Thoracic aorta (tissue), 2 donors: ENCODE measurements at regions not wholly inside any gene's neighbourhood (a gene's known extent, or its start where the extent isn't known, plus 50 kb on each side); places are given as distances from the start of the nearest gene placed in this dataset.

ENCODE experiments used
- ATAC-seq: fragments of 150-250 bp; one replicate; pipeline ENCODE4 v1.8.0; 2017; ENCODE audit warnings: low read depth; ENCODE audit not compliant: insufficient number of reproducible peaks, low FRiP score
- DNase-seq: peaks from one replicate; pipeline ENCODE4 v3.0.0-alpha.2; 2020; ENCODE audit warnings: low spot score
- H3K27ac ChIP-seq, 2 donors: fragments of 200-600 bp; sonication (generic); 1 replicate in 1 of 2; 2 replicates in 1 of 2; pipeline ENCODE4 v1.5.1; 2016; ENCODE audit warnings: mild to moderate bottlenecking in 2 of 2, moderate library complexity in 2 of 2
- H3K27me3 ChIP-seq: fragments of 200-600 bp; sonication (generic); replicated peaks from 2 replicates; pipeline ENCODE4 v1.6.0; 2016; ENCODE audit warnings: mild to moderate bottlenecking; ENCODE audit not compliant: insufficient read depth
- H3K36me3 ChIP-seq: fragments of 200-600 bp; sonication (generic); one replicate; pipeline ENCODE4 v1.5.1; 2016
- H3K4me1 ChIP-seq, 2 donors: fragments of 200-600 bp; sonication (generic); 1 replicate in 1 of 2; 2 replicates in 1 of 2; pipeline versions ENCODE4 v1.5.1 to v1.6.0; 2016; ENCODE audit warnings: low read depth in 2 of 2, mild to moderate bottlenecking in 1 of 2; ENCODE audit not compliant: control insufficient read depth in 1 of 2
- H3K4me3 ChIP-seq: fragments of 200-600 bp; sonication (generic); 2 replicates; pipeline ENCODE4 v1.5.1; 2016; ENCODE audit warnings: mild to moderate bottlenecking
- H3K9me3 ChIP-seq: fragments of 200-600 bp; sonication (generic); 2 replicates; pipeline ENCODE4 v1.5.1; 2016
- TF ChIP-seq, protein P1 (sequence below): fragments of 200-600 bp; sonication (generic); IDR thresholded peaks from one replicate; pipeline ENCODE4 v1.5.1; 2019; ENCODE audit warnings: antibody characterized with exemption

DNA sequence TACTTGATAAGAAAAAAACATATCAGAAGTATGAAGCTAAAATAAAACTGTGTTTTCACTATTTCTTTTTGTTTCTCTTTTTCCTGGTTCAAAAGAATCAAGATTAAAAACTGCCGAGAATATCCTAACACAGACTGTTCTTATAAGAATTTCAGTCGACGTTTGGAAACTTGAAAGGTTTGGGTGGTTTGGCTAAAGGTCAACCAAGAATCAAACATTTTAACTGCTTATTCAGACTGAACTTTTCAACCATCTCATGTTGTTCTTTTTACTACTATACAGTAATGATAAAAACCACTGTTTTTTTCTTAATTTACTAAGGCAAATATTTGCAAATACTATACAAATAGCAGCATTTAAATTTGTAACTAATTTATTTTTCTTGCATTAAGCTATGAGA is 308.5 kb upstream of the TFPI start:
- Histone ChIP-seq H3K9me3 (no peaks in the 10 kb centered on the region), H3K4me1 (peaks cover 9 to 10% of the 10 kb centered on the region in 2 donors), H3K27ac (peak overlapping the region; percentile 16 to 36), H3K36me3 (no peaks in the 10 kb centered on the region), H3K4me3 (peak overlapping the region; percentile 32), H3K27me3 (no peaks in the 10 kb centered on the region)
- TF ChIP-seq, protein P1, sequence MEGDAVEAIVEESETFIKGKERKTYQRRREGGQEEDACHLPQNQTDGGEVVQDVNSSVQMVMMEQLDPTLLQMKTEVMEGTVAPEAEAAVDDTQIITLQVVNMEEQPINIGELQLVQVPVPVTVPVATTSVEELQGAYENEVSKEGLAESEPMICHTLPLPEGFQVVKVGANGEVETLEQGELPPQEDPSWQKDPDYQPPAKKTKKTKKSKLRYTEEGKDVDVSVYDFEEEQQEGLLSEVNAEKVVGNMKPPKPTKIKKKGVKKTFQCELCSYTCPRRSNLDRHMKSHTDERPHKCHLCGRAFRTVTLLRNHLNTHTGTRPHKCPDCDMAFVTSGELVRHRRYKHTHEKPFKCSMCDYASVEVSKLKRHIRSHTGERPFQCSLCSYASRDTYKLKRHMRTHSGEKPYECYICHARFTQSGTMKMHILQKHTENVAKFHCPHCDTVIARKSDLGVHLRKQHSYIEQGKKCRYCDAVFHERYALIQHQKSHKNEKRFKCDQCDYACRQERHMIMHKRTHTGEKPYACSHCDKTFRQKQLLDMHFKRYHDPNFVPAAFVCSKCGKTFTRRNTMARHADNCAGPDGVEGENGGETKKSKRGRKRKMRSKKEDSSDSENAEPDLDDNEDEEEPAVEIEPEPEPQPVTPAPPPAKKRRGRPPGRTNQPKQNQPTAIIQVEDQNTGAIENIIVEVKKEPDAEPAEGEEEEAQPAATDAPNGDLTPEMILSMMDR, result no peak
- DNase-seq (no peak), ATAC-seq (no peak)

DNA sequence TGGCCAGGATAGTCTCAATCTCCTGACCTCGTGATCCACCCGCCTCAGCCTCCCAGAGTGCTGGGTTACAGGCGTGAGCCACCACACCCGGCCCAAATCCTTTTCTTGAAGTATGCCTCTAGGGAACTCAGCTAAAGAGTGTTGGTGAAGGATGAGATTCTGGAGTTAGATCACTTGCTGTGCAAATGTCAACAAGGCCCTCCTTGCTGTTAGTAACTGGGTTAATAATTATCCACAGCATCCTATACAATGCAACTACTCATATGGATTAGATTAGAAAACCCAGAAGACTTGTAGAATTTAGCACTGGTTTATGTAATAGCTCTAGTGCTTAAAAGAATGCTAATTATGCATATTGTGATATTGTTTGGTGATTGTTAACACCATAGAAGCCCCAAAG is 310.8 kb upstream of the TFPI start:
- no peaks in the 10 kb centered on the region for H3K36me3 ChIP-seq
- H3K4me3 ChIP-seq, result no peak overlapping the region
- peaks cover 9 to 10% of the 10 kb centered on the region in 2 donors for H3K4me1 ChIP-seq
- TF ChIP-seq, protein P1, result no peak
- DNase-seq (no peak), ATAC-seq (no peak)
- H3K9me3 ChIP-seq, result no peaks in the 10 kb centered on the region
- H3K27ac ChIP-seq, result no peak overlapping the region
- H3K27me3 ChIP-seq, result no peaks in the 10 kb centered on the region

DNA sequence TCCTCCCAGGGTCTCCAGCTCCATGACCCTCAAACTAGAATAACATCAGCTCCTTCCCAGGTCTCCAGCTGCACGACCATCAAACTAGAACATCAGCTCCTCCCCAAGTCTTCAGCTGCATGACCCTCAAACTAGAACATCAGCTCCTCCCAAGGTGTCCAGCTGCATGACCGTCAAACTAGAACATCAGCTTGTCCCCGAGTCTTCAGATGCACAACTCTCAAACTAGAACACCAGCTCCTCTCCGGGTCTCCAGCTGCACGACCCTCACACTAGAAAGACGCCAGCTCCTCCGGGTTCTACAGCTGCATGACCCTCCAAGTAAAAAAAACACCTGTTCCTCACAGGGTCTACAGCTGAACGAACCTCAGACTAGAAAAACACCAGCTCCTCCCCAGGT is 312.9 kb upstream of the TFPI start:
- no peaks in the 10 kb centered on the region for H3K9me3 ChIP-seq
- no peaks in the 10 kb centered on the region for H3K36me3 ChIP-seq
- no peak overlapping the region for H3K27ac ChIP-seq
- DNase-seq (no peak), ATAC-seq (no peak)
- no peaks in the 10 kb centered on the region for H3K27me3 ChIP-seq
- H3K4me3 ChIP-seq, result no peak overlapping the region
- peaks cover 5 to 8% of the 10 kb centered on the region in 2 donors for H3K4me1 ChIP-seq
- TF ChIP-seq, protein P1, result no peak

DNA sequence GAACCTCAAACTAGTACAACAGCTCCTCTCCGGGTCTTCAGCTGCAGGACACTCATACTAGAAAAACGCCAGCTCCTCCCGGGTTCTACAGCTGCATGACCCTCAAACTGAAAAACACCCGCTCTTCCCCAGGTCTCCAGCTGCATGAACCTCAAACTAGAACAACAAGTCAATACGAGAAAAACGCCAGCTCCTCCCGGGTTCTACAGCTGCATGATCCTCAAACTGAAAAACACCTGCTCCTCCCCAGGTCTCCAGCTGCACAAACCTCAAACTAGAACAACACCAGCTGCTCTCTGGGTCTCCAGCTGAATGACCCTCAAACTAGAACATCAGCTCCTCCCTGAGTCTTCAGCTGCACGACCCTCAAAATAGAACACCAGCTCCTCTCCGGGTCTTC is 315.0 kb upstream of the TFPI start:
- no peaks in the 10 kb centered on the region for H3K36me3 ChIP-seq
- no peak overlapping the region for H3K27ac ChIP-seq
- H3K4me3 ChIP-seq, result no peak overlapping the region
- no peaks in the 10 kb centered on the region for H3K9me3 ChIP-seq
- TF ChIP-seq, protein P1, result no peak
- ATAC-seq (no peak), DNase-seq (no peak)
- H3K27me3 ChIP-seq, result no peaks in the 10 kb centered on the region
- H3K4me1 ChIP-seq, result peaks cover 0 to 5% of the 10 kb centered on the region in 2 donors

DNA sequence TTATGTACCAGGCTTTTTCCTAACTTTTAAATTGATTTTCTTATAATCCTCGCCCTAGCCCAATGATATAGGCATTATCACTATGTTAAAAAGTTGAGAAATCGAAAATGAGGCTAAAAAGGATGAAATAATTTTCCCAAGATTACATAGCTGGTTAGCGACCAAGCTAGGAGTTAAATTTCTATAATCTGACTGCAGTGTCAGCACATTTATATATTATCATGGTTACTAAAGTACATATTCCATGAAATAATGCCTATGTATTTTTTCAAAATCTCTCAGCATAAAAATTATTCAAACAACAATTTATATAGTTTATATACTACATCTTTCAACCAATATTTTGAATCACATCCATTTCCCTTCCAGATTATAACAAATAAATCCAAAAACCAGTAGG is 317.3 kb upstream of the TFPI start:
- Histone ChIP-seq H3K27me3 (no peaks in the 10 kb centered on the region), H3K36me3 (no peaks in the 10 kb centered on the region), H3K4me1 (peaks cover 0 to 5% of the 10 kb centered on the region in 2 donors), H3K9me3 (no peaks in the 10 kb centered on the region), H3K27ac (no peak overlapping the region), H3K4me3 (no peak overlapping the region)
- no peak for DNase-seq
- no peak for ATAC-seq
- TF ChIP-seq, protein P1, result no peak
